ENCODE measurements at regions not wholly inside any gene's neighbourhood (a gene's known extent, or its start where the extent isn't known, plus 50 kb on each side); places are given as distances from the start of the nearest gene placed in this dataset.

- no peaks in the 10 kb centered on the region for H3K79me2 ChIP-seq (ENCODE audit: insufficient read depth, low read length)
- H2AFZ ChIP-seq (ENCODE audit: low read length), result no peak overlapping the region
- no peaks in the 10 kb centered on the region for H3F3A ChIP-seq (ENCODE audit: low read depth)
- no peaks in the 10 kb centered on the region for H3K9me3 ChIP-seq (ENCODE audit: insufficient read depth, low read depth, low read length)
- no peak overlapping the region for H3K9ac ChIP-seq (ENCODE audit: low read depth, low read length, poor library complexity, severe bottlenecking)
- H3K4me2 ChIP-seq (ENCODE audit: low read depth, low read length, poor library complexity, severe bottlenecking), result no peak overlapping the region
- no peak overlapping the region for H3K4me3 ChIP-seq (ENCODE audit: low read length, poor library complexity, severe bottlenecking)
- H3K36me3 ChIP-seq (ENCODE audit: insufficient read depth, low read length), result no peaks in the 10 kb centered on the region
- no peaks in the 10 kb centered on the region for H3K27me3 ChIP-seq (ENCODE audit: insufficient read depth, low read length, poor library complexity, severe bottlenecking)
- H4K20me1 ChIP-seq (ENCODE audit: insufficient read depth, low read length, poor library complexity, severe bottlenecking), result no peaks in the 10 kb centered on the region
- H3K4me1 ChIP-seq (ENCODE audit: insufficient read depth, low read length, poor library complexity, severe bottlenecking), result no peaks in the 10 kb centered on the region
- H3K9me2 ChIP-seq (replicated peaks; ENCODE audit: low read depth, low read length), result no peaks in the 10 kb centered on the region
- TF ChIP-seq EZH2phosphoT487 (IDR thresholded peaks at IDR 0.05; ENCODE audit: borderline replicate concordance), result no peak
- TF ChIP-seq, protein P1, sequence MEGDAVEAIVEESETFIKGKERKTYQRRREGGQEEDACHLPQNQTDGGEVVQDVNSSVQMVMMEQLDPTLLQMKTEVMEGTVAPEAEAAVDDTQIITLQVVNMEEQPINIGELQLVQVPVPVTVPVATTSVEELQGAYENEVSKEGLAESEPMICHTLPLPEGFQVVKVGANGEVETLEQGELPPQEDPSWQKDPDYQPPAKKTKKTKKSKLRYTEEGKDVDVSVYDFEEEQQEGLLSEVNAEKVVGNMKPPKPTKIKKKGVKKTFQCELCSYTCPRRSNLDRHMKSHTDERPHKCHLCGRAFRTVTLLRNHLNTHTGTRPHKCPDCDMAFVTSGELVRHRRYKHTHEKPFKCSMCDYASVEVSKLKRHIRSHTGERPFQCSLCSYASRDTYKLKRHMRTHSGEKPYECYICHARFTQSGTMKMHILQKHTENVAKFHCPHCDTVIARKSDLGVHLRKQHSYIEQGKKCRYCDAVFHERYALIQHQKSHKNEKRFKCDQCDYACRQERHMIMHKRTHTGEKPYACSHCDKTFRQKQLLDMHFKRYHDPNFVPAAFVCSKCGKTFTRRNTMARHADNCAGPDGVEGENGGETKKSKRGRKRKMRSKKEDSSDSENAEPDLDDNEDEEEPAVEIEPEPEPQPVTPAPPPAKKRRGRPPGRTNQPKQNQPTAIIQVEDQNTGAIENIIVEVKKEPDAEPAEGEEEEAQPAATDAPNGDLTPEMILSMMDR (conservative IDR thresholded peaks at IDR 0.05; ENCODE audit: low read length), result no peak
Observed at GRCh38 chr5:39880985-39881384, 456.2 kb upstream of the DAB2 start.

GRCh38 chr5:39877479-39877878 lies 452.7 kb upstream of the DAB2 start:
- Histone ChIP-seq H3K4me1 (ENCODE audit: insufficient read depth, low read length, poor library complexity, severe bottlenecking) (no peaks in the 10 kb centered on the region), H3F3A (ENCODE audit: low read depth) (no peaks in the 10 kb centered on the region), H3K4me3 (ENCODE audit: low read length, poor library complexity, severe bottlenecking) (no peak overlapping the region), H3K79me2 (ENCODE audit: insufficient read depth, low read length) (no peaks in the 10 kb centered on the region), H3K9ac (ENCODE audit: low read depth, low read length, poor library complexity, severe bottlenecking) (no peak overlapping the region), H2AFZ (ENCODE audit: low read length) (no peak overlapping the region), H4K20me1 (ENCODE audit: insufficient read depth, low read length, poor library complexity, severe bottlenecking) (no peaks in the 10 kb centered on the region), H3K27me3 (ENCODE audit: insufficient read depth, low read length, poor library complexity, severe bottlenecking) (no peaks in the 10 kb centered on the region), H3K4me2 (ENCODE audit: low read depth, low read length, poor library complexity, severe bottlenecking) (no peak overlapping the region), H3K36me3 (ENCODE audit: insufficient read depth, low read length) (no peaks in the 10 kb centered on the region), H3K9me3 (ENCODE audit: insufficient read depth, low read depth, low read length) (no peaks in the 10 kb centered on the region), H3K9me2 (replicated peaks; ENCODE audit: low read depth, low read length) (no peaks in the 10 kb centered on the region)
- no peak for TF ChIP-seq EZH2phosphoT487 (IDR thresholded peaks at IDR 0.05; ENCODE audit: borderline replicate concordance)
- TF ChIP-seq, protein P1 (conservative IDR thresholded peaks at IDR 0.05; ENCODE audit: low read length), result no peak

DNA sequence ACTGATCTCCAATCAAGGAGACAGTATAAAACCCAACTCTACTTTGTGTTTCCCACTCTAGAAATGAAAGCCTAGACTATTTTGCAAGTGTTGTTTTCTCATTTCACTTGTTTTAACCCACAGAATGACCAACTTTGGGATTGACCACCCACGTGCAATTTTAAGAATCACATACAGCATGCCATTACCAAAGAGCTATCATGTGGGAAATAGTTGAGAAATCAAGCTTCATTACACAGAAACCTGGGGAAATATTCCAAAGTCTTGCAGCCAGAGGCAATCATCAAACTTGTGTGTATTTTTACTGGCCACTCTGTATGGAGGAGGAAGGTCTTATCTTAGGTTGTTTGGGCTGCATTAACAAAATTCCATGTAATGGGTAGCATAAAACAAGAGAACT lies 451.4 kb upstream of the DAB2 start:
- H4K20me1 ChIP-seq (ENCODE audit: insufficient read depth, low read length, poor library complexity, severe bottlenecking), result no peaks in the 10 kb centered on the region
- no peaks in the 10 kb centered on the region for H3F3A ChIP-seq (ENCODE audit: low read depth)
- H3K4me1 ChIP-seq (ENCODE audit: insufficient read depth, low read length, poor library complexity, severe bottlenecking), result no peaks in the 10 kb centered on the region
- H2AFZ ChIP-seq (ENCODE audit: low read length), result no peak overlapping the region
- no peak overlapping the region for H3K9ac ChIP-seq (ENCODE audit: low read depth, low read length, poor library complexity, severe bottlenecking)
- no peak overlapping the region for H3K4me3 ChIP-seq (ENCODE audit: low read length, poor library complexity, severe bottlenecking)
- TF ChIP-seq EZH2phosphoT487 (IDR thresholded peaks at IDR 0.05; ENCODE audit: borderline replicate concordance), result no peak
- TF ChIP-seq, protein P1 (conservative IDR thresholded peaks at IDR 0.05; ENCODE audit: low read length), result no peak
- no peaks in the 10 kb centered on the region for H3K9me3 ChIP-seq (ENCODE audit: insufficient read depth, low read depth, low read length)
- no peaks in the 10 kb centered on the region for H3K27me3 ChIP-seq (ENCODE audit: insufficient read depth, low read length, poor library complexity, severe bottlenecking)
- H3K9me2 ChIP-seq (replicated peaks; ENCODE audit: low read depth, low read length), result no peaks in the 10 kb centered on the region
- no peaks in the 10 kb centered on the region for H3K36me3 ChIP-seq (ENCODE audit: insufficient read depth, low read length)
- no peaks in the 10 kb centered on the region for H3K79me2 ChIP-seq (ENCODE audit: insufficient read depth, low read length)
- no peak overlapping the region for H3K4me2 ChIP-seq (ENCODE audit: low read depth, low read length, poor library complexity, severe bottlenecking)

All from Loucy (cell line).